Thyroid gland (tissue), 4 donors: ENCODE measurements at regions not wholly inside any gene's neighbourhood (a gene's known extent, or its start where the extent isn't known, plus 50 kb on each side); places are given as distances from the start of the nearest gene placed in this dataset.

Source experiments
- DNase-seq, 2 donors: peaks; one replicate each; pipeline ENCODE4 v3.0.0-alpha.2; 2019
- H3K27ac ChIP-seq, 3 donors: fragments of 200-600 bp; sonication (generic); 1 replicate in 2 of 3; 2 replicates in 1 of 3; pipeline ENCODE4 v1.5.1; 2016 to 2019; ENCODE audit warnings: mild to moderate bottlenecking in 1 of 3, moderate library complexity in 1 of 3
- H3K27me3 ChIP-seq: fragments of 200-600 bp; sonication (generic); one replicate; pipeline ENCODE4 v1.5.1; 2019
- H3K36me3 ChIP-seq, 2 donors: fragments of 200-600 bp; sonication (generic); one replicate each; pipeline ENCODE4 v1.5.1; 2016 to 2019
- H3K4me1 ChIP-seq, 2 donors: fragments of 200-600 bp; sonication (generic); one replicate each; pipeline ENCODE4 v1.5.1; 2017 to 2019
- H3K4me3 ChIP-seq, 3 donors: fragments of 200-600 bp; sonication (generic); replicated peaks in 1 of 3; 1 replicate in 2 of 3; 2 replicates in 1 of 3; pipeline ENCODE4 v1.5.1; 2016; ENCODE audit warnings: mild to moderate bottlenecking in 1 of 3
- H3K9me3 ChIP-seq: fragments of 200-600 bp; sonication (generic); one replicate; pipeline ENCODE4 v1.5.1; 2017
- POLR2A ChIP-seq, 2 donors: fragments of 450-650 bp; IDR thresholded peaks; one replicate each; pipeline ENCODE4 v1.6.1; 2017; ENCODE audit warnings: antibody characterized with exemption in 2 of 2, mild to moderate bottlenecking in 2 of 2, moderate library complexity in 1 of 2
- WGBS, 2 donors: methylation state at CpG; one replicate each; pipeline ENCODE4 v1.1.5; 2017; 5-methylcytosine and 5-hydroxymethylcytosine counted together
- intact Hi-C: fragments of 100-400 bp; cut with DNase I; formaldehyde crosslinking; loops from one replicate; pipeline ENCODE4 v1.15.1; 2023
- TF ChIP-seq, protein P1 (sequence below), 6 experiments: fragments of 200-600 bp in 3 of 6; fragments of 450-650 bp in 3 of 6; sonication (generic) in 3 of 6; IDR thresholded peaks; one replicate each; pipeline ENCODE4 v1.5.1; 2016 to 2019; ENCODE audit warnings: antibody characterized with exemption in 6 of 6, mild to moderate bottlenecking in 2 of 6, inconsistent platforms in 1 of 6, moderate library complexity in 1 of 6

DNA sequence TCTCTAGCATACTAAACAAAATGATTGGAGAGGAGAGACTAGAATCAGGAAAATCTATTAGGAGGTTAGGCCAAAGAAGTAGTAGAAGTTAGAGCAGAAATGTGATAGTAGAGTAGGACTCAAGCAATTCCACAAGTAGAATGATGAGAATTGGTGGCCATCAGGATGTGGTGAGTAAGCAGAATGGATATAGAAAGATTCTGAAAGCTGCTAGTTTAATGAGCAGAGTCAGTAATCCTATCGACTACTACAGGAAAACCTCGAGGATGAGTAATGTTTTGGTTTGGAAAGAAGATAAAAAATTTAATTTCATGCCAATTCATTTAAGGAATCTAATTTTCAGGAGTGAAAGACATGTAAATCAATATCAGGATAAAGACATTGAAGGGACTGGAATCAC is 648.3 kb upstream of the PHF14 start:
- no peaks in the 10 kb centered on the region for H3K27me3 ChIP-seq
- no peaks in the 10 kb centered on the region for H3K9me3 ChIP-seq
- 77 to 87% methylated on average over 2 of the region's 2 CpGs for WGBS, 2 donors
- TF ChIP-seq POLR2A (IDR thresholded peaks at IDR 0.05), result no peak
- TF ChIP-seq, protein P1, sequence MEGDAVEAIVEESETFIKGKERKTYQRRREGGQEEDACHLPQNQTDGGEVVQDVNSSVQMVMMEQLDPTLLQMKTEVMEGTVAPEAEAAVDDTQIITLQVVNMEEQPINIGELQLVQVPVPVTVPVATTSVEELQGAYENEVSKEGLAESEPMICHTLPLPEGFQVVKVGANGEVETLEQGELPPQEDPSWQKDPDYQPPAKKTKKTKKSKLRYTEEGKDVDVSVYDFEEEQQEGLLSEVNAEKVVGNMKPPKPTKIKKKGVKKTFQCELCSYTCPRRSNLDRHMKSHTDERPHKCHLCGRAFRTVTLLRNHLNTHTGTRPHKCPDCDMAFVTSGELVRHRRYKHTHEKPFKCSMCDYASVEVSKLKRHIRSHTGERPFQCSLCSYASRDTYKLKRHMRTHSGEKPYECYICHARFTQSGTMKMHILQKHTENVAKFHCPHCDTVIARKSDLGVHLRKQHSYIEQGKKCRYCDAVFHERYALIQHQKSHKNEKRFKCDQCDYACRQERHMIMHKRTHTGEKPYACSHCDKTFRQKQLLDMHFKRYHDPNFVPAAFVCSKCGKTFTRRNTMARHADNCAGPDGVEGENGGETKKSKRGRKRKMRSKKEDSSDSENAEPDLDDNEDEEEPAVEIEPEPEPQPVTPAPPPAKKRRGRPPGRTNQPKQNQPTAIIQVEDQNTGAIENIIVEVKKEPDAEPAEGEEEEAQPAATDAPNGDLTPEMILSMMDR (IDR thresholded peaks at IDR 0.05), result no peak
- H3K36me3 ChIP-seq, result no peaks in the 10 kb centered on the region
- intact Hi-C loops, result no loop called here
- no peaks in the 10 kb centered on the region for H3K4me1 ChIP-seq
- DNase-seq, result no peak
- no peak overlapping the region for H3K27ac ChIP-seq
- no peak overlapping the region for H3K4me3 ChIP-seq

DNA sequence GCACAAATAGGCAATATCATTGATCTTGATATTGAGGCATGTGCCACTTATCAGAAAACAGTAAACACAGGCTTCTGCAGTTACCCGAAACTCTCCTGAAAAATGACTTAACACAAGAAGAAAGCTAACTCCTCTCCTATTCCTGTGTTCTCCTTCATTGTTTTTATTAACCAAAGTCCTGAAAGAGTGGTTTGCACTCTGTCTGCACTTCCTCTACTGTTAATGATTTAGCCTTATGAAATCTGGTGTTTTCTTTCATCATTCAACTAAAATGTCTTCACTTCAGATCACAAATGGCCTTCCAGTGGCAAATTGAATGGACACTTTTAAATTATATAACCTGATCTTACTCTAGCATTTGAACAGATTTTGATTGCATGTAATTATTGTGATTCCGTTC is 630.6 kb upstream of the PHF14 start:
- Histone ChIP-seq H3K4me3 (no peak overlapping the region), H3K27me3 (no peaks in the 10 kb centered on the region), H3K27ac (no peak overlapping the region), H3K36me3 (no peaks in the 10 kb centered on the region), H3K4me1 (no peaks in the 10 kb centered on the region), H3K9me3 (no peaks in the 10 kb centered on the region)
- TF ChIP-seq, protein P1 (IDR thresholded peaks at IDR 0.05), result no peak
- TF ChIP-seq POLR2A (IDR thresholded peaks at IDR 0.05), result no peak
- no peak for DNase-seq
- intact Hi-C loops, result no loop called here
- 76 to 81% methylated on average over 2 of the region's 2 CpGs for WGBS, 2 donors

DNA sequence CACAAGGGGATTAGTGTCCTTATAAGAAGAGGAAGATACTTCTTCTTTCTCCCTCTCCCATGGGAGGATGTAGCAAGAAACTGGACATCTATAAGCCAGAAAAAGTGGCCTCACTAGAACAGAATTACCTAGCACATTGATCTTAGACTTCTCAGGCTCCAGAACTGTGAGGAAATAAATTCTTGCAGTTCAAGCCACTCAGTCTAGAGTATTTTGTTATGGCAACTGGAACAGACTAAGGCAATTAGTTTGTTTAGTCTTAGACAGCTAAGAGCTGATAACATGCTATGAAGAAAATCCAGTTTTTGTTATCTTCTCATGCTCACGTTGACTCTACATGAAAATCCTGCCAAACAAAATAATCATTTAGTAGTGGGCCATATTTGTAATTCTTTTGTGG is 627.6 kb upstream of the PHF14 start:
- Histone ChIP-seq H3K27me3 (no peaks in the 10 kb centered on the region), H3K9me3 (no peaks in the 10 kb centered on the region), H3K4me1 (no peaks in the 10 kb centered on the region), H3K36me3 (no peaks in the 10 kb centered on the region), H3K27ac (no peak overlapping the region), H3K4me3 (no peak overlapping the region)
- WGBS, 2 donors, result 19 to 21% methylated on average over 1 of the region's 1 CpG
- intact Hi-C loops, result no loop called here
- DNase-seq, result no peak
- TF ChIP-seq, protein P1 (IDR thresholded peaks at IDR 0.05), result no peak
- TF ChIP-seq POLR2A (IDR thresholded peaks at IDR 0.05), result no peak

DNA sequence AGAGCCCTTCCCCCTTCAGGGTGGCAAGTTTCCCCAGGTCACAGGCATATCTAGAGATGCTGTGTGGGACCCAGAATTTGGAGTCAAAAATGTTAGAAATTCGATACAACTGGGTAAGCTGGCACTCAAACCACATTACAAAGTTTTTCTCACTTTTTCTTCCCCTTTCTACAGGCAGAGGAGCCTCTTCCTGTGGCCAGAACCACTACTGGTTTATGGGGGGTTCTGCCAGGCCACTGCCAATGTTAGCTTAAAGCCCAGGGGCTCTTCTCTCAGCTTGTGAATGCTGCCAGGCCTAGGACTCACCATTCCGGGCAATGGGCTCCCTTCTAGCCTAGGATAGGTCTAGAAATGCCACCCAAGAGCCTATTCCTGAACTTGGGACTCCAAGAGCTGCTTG is 617.9 kb upstream of the PHF14 start:
- no peaks in the 10 kb centered on the region for H3K4me1 ChIP-seq
- DNase-seq, result no peak
- no peaks in the 10 kb centered on the region for H3K27me3 ChIP-seq
- no peaks in the 10 kb centered on the region for H3K9me3 ChIP-seq
- H3K36me3 ChIP-seq, result no peaks in the 10 kb centered on the region
- 72 to 74% methylated on average over 2 of the region's 2 CpGs for WGBS, 2 donors
- TF ChIP-seq, protein P1 (IDR thresholded peaks at IDR 0.05), result no peak
- no peak for TF ChIP-seq POLR2A (IDR thresholded peaks at IDR 0.05)
- H3K27ac ChIP-seq, result no peak overlapping the region
- intact Hi-C loops, result no loop called here
- H3K4me3 ChIP-seq, result no peak overlapping the region

DNA sequence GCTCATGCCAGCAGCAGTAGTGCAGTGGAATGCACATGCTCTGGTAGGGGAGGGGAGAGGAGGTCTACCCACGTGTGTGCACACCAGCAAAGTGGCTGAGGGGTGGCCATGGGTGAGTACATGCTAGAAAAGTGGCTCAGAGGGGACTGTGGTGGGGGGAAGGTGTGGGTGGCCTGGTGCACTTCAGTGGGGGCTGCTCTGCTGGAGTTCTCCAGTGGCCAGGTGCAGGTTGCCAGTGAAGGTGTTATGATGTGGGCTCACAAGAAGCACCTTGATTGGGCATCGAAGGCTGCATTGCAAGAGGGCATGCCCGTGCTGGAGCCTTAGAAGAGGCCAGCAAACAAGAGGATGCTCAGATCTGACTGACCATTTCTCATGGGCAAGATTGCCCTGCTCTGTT is 613.6 kb upstream of the PHF14 start:
- no peak overlapping the region for H3K27ac ChIP-seq

More for the DNA sequence above, 613.6 kb upstream of the PHF14 start:
- H3K9me3 ChIP-seq, result no peaks in the 10 kb centered on the region
- H3K27me3 ChIP-seq, result no peaks in the 10 kb centered on the region
- WGBS, 2 donors, result 43 to 71% methylated on average over 2 to 3 of the region's 3 CpGs
- no peak overlapping the region for H3K4me3 ChIP-seq
- DNase-seq, result no peak
- no peaks in the 10 kb centered on the region for H3K4me1 ChIP-seq
- no peaks in the 10 kb centered on the region for H3K36me3 ChIP-seq
- intact Hi-C loops, result no loop called here
- TF ChIP-seq, protein P1 (IDR thresholded peaks at IDR 0.05), result no peak
- TF ChIP-seq POLR2A (IDR thresholded peaks at IDR 0.05), result no peak
